ENCODE measurements at regions not wholly inside any gene's neighbourhood (a gene's known extent, or its start where the extent isn't known, plus 50 kb on each side); places are given as distances from the start of the nearest gene placed in this dataset.

DNA sequence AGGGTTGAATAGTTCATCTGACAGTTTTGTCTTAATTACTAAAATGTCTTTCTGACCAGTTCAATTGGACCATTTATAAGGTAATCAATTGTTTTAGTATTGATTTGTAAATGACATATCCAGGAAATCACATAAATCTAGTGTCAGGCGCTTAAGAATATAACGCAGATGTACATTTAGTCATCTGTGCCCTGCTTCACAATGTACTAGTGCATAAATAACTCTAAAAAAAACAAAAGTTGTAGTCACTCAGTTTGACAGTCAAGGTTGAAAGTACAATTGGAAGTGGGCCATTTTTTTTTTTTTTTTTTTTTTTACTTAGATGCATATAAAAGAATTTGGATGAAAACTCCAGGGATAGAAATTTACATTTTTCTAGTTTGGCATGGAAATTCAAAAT lies 490.4 kb downstream of the PTPRC start:
- Mint-ChIP-seq H3K36me3 (ENCODE audit: insufficient read depth) (no peaks in the 10 kb centered on the region), H3K27ac (no peak overlapping the region), H3K27me3 (no peaks in the 10 kb centered on the region), H3K4me3 (ENCODE audit: low read depth) (no peak overlapping the region), H3K9me3 (ENCODE audit: low read depth) (peaks cover 3% of the 10 kb centered on the region), H3K4me1 (ENCODE audit: low read depth) (peaks cover 3% of the 10 kb centered on the region)
- TF ChIP-seq, protein P1, sequence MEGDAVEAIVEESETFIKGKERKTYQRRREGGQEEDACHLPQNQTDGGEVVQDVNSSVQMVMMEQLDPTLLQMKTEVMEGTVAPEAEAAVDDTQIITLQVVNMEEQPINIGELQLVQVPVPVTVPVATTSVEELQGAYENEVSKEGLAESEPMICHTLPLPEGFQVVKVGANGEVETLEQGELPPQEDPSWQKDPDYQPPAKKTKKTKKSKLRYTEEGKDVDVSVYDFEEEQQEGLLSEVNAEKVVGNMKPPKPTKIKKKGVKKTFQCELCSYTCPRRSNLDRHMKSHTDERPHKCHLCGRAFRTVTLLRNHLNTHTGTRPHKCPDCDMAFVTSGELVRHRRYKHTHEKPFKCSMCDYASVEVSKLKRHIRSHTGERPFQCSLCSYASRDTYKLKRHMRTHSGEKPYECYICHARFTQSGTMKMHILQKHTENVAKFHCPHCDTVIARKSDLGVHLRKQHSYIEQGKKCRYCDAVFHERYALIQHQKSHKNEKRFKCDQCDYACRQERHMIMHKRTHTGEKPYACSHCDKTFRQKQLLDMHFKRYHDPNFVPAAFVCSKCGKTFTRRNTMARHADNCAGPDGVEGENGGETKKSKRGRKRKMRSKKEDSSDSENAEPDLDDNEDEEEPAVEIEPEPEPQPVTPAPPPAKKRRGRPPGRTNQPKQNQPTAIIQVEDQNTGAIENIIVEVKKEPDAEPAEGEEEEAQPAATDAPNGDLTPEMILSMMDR (IDR thresholded peaks at IDR 0.05; ENCODE audit: unreplicated experiment), result no peak
- DNase-seq (ENCODE audit: low spot score, unreplicated experiment), result no peak

DNA sequence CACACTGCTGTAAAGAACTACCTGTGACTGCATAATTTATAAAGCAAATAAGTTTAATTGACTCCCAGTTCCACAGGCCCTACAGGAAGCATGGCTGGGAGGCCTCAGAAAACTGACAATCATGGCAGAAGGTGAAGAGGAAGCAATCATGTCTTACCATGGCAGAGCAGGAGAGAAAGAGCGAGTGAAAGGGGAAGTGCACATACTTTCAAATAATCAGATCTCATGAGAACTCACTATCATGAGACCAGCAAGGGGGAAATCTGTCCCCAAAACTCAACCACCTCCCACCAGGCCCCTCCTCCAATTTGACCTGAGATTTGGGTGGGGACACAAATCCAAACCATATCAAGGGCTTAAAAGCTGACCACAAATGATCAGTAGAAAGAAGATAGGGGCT lies 493.2 kb downstream of the PTPRC start:
- peaks cover 3% of the 10 kb centered on the region for H3K4me1 Mint-ChIP-seq (ENCODE audit: low read depth)
- TF ChIP-seq, protein P1 (IDR thresholded peaks at IDR 0.05; ENCODE audit: unreplicated experiment), result no peak

DNA sequence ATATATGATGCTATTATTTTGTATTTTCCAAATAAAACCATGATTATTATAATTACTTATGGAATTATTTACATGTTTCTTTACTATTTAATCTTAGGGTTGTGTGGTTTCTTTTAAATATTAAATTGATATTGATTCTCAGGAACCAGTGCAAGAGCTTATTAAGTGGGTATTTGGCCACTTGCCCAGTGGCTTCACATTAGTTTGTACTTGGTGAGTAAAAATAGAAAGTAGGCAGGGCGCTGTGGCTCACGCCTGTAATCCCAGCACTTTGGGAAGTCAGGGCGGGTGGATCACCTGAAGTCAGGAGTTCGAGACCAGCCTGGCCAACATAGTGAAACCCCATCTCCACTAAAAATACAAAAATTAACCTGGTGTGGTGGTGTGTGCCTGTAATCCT lies 497.1 kb downstream of the PTPRC start:
- H3K4me1 Mint-ChIP-seq (ENCODE audit: low read depth), result no peaks in the 10 kb centered on the region
- peaks cover 3% of the 10 kb centered on the region for H3K9me3 Mint-ChIP-seq (ENCODE audit: low read depth)
- no peak overlapping the region for H3K4me3 Mint-ChIP-seq (ENCODE audit: low read depth)
- TF ChIP-seq, protein P1 (IDR thresholded peaks at IDR 0.05; ENCODE audit: unreplicated experiment), result no peak
- H3K36me3 Mint-ChIP-seq (ENCODE audit: insufficient read depth), result no peaks in the 10 kb centered on the region
- no peak for DNase-seq (ENCODE audit: low spot score, unreplicated experiment)
- no peak overlapping the region for H3K27ac Mint-ChIP-seq
- H3K27me3 Mint-ChIP-seq, result no peaks in the 10 kb centered on the region

More for the DNA sequence above, 493.2 kb downstream of the PTPRC start:
- Mint-ChIP-seq H3K9me3 (ENCODE audit: low read depth) (peaks cover 3% of the 10 kb centered on the region), H3K4me3 (ENCODE audit: low read depth) (no peak overlapping the region), H3K27me3 (no peaks in the 10 kb centered on the region), H3K36me3 (ENCODE audit: insufficient read depth) (no peaks in the 10 kb centered on the region), H3K27ac (no peak overlapping the region)
- no peak for DNase-seq (ENCODE audit: low spot score, unreplicated experiment)

DNA sequence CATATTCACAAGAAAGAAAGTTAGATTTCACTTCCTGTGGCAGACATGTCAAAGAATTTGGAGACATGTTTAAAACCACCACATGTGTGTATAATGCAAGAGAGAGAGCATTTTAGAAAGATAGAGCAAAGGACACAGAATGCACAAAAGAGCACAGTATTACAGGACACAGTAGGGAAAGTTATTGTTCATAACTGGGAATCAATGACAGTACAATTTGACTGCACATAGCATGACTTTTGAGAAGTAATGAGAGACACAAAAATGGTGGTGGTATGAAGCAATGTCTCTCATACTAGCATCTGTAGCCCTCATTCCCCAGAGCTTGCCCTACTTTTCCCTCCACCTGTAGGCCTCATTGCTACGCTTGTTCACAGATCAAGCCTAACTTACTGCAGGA lies 499.2 kb downstream of the PTPRC start:
- no peaks in the 10 kb centered on the region for H3K36me3 Mint-ChIP-seq (ENCODE audit: insufficient read depth)
- no peaks in the 10 kb centered on the region for H3K9me3 Mint-ChIP-seq (ENCODE audit: low read depth)
- TF ChIP-seq, protein P1 (IDR thresholded peaks at IDR 0.05; ENCODE audit: unreplicated experiment), result no peak
- DNase-seq (ENCODE audit: low spot score, unreplicated experiment), result no peak
- H3K4me1 Mint-ChIP-seq (ENCODE audit: low read depth), result no peaks in the 10 kb centered on the region
- no peak overlapping the region for H3K4me3 Mint-ChIP-seq (ENCODE audit: low read depth)
- H3K27me3 Mint-ChIP-seq, result no peaks in the 10 kb centered on the region
- no peak overlapping the region for H3K27ac Mint-ChIP-seq

DNA sequence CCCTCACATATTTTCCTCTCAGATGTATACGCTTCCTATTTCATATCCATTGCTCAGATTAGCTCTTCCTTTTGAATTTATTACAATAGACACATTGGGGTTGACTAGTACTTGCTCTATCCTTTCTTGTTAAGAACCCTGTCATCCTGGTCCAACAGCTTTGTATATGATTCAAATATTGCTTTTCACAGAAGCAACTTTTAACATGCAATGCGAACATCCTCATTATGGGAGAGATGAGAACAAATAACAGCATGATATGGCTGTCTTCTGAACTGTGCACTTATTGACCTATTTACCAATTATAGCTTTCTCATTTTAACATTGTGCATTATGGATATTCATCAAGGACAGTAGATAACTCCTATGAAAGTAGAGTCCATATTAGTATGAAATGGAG lies 510.8 kb downstream of the PTPRC start:
- Mint-ChIP-seq H3K4me3 (ENCODE audit: low read depth) (no peak overlapping the region), H3K27ac (no peak overlapping the region), H3K27me3 (peaks cover 2% of the 10 kb centered on the region), H3K4me1 (ENCODE audit: low read depth) (no peaks in the 10 kb centered on the region), H3K36me3 (ENCODE audit: insufficient read depth) (no peaks in the 10 kb centered on the region), H3K9me3 (ENCODE audit: low read depth) (no peaks in the 10 kb centered on the region)
- TF ChIP-seq, protein P1 (IDR thresholded peaks at IDR 0.05; ENCODE audit: unreplicated experiment), result no peak
- no peak for DNase-seq (ENCODE audit: low spot score, unreplicated experiment)
